ELR (cell line): ENCODE measurements at regions not wholly inside any gene's neighbourhood (a gene's known extent, or its start where the extent isn't known, plus 50 kb on each side); places are given as distances from the start of the nearest gene placed in this dataset.

ENCODE experiments used
- DNase-seq: peaks from one replicate; pipeline ENCODE4 v3.0.0-alpha.2; 2015; ENCODE audit warnings: low read depth

GRCh38 chr7:52143219-52143618 lies 826.6 kb upstream of the COBL start:
- no peak for DNase-seq

- DNase-seq = no peak
Observed at GRCh38 chr7:52140851-52141250, 824.2 kb upstream of the COBL start.

GRCh38 chr7:52135403-52135802 lies 818.8 kb upstream of the COBL start:
- DNase-seq = no peak

- DNase-seq = no peak
Observed at GRCh38 chr7:52129278-52129677, 812.7 kb upstream of the COBL start.

GRCh38 chr7:52120912-52121311 lies 804.3 kb upstream of the COBL start:
- DNase-seq = no peak

GRCh38 chr7:52119537-52119936 lies 802.9 kb upstream of the COBL start:
- no peak for DNase-seq

- DNase-seq = no peak
Observed at GRCh38 chr7:52114509-52114908, 797.9 kb upstream of the COBL start.

GRCh38 chr7:52114056-52114455 lies 797.4 kb upstream of the COBL start:
- no peak for DNase-seq

- DNase-seq = no peak
Observed at GRCh38 chr7:52107355-52107754, 790.7 kb upstream of the COBL start.

- no peak for DNase-seq
Observed at GRCh38 chr7:52095861-52096260, 779.3 kb upstream of the COBL start.

GRCh38 chr7:52091996-52092395 lies 775.4 kb upstream of the COBL start:
- DNase-seq = no peak

GRCh38 chr7:52091101-52091500 lies 774.5 kb upstream of the COBL start:
- no peak for DNase-seq

GRCh38 chr7:52088008-52088901 lies 771.6 kb upstream of the COBL start:
- no peak for DNase-seq

GRCh38 chr7:52085610-52086009 lies 769.0 kb upstream of the COBL start:
- DNase-seq = no peak

GRCh38 chr7:52080493-52080892 lies 763.9 kb upstream of the COBL start:
- DNase-seq = no peak

- DNase-seq = no peak
Observed at GRCh38 chr7:52079726-52080125, 763.1 kb upstream of the COBL start.

- no peak for DNase-seq
Observed at GRCh38 chr7:52077571-52077970, 761.0 kb upstream of the COBL start.

- no peak for DNase-seq
Observed at GRCh38 chr7:52074912-52075311, 758.3 kb upstream of the COBL start.

GRCh38 chr7:52074071-52074470 lies 757.5 kb upstream of the COBL start:
- DNase-seq = no peak

- no peak for DNase-seq
Observed at GRCh38 chr7:52071744-52072143, 755.1 kb upstream of the COBL start.

- DNase-seq = no peak
Observed at GRCh38 chr7:52064493-52064892, 747.9 kb upstream of the COBL start.

GRCh38 chr7:52061666-52062065 lies 745.1 kb upstream of the COBL start:
- DNase-seq = no peak

- DNase-seq = no peak
Observed at GRCh38 chr7:52053525-52053924, 736.9 kb upstream of the COBL start.

GRCh38 chr7:52030722-52031121 lies 714.1 kb upstream of the COBL start:
- no peak for DNase-seq
